HCT116 (cell line): ENCODE measurements at regions not wholly inside any gene's neighbourhood (a gene's known extent, or its start where the extent isn't known, plus 50 kb on each side); places are given as distances from the start of the nearest gene placed in this dataset.

Experiments used
- ATAC-seq: fragments of 200-7000 bp; cut with Tn5 transposase; 2 replicates; pipeline ENCODE4 v1.9.1; 2020; ENCODE audit warnings: mild to moderate bottlenecking, moderate library complexity
- BruUV-seq: library from RNA; stranded (reverse); fragments of 400-500 nt; replicated peaks from 2 replicates; lab custom pipeline; 2021; lab: Mats Ljungman, UMichigan
- CTCF ChIA-PET: fragments of 300-600 bp; sonication (Branson Sonifier 250); formaldehyde crosslinking; loops from one replicate; lab custom pipeline; 2021; ENCODE audit warnings: antibody characterized with exemption; lab: Charles Lee
- POLR2A ChIA-PET: fragments of 300-600, 350-600 bp; sonication (Branson Sonifier 250); formaldehyde crosslinking; loops from one replicate; lab custom pipeline; 2021; ENCODE audit warnings: antibody characterized with exemption; lab: Charles Lee
- RAD21 ChIA-PET, 2 experiments: fragments of 300-600 bp; sonication (Branson Sonifier 250); formaldehyde crosslinking; loops; one replicate each; lab custom pipeline; 2023; ENCODE audit warnings: low total read pairs in 2 of 2; ENCODE audit not compliant: uncharacterized antibody in 2 of 2, unreplicated experiment in 2 of 2, low non-redundant PET in 1 of 2; lab: Charles Lee
- DNase-seq: peaks from one replicate; pipeline ENCODE4 v3.0.0-alpha.2; 2010; ENCODE audit warnings: low read depth, low spot score
- H2AFZ ChIP-seq: fragments of 200-600 bp; shearing (Covaris generic), sonication (generic); 2 replicates; pipeline ENCODE4 v1.6.1; 2017; ENCODE audit warnings: low read depth, mixed run types, mixed read lengths, antibody characterized with exemption, low read length; ENCODE audit not compliant: poor library complexity, severe bottlenecking
- H3K27ac ChIP-seq: 2 replicates; pipeline ENCODE4 v1.5.1; 2012; ENCODE audit warnings: low read depth, low read length
- H3K27me3 ChIP-seq: fragments of 200-600 bp; sonication (generic); 2 replicates; pipeline ENCODE4 v1.6.1; 2016; ENCODE audit warnings: mixed run types, low read length, mixed read lengths; ENCODE audit not compliant: insufficient read depth
- H3K36me3 ChIP-seq, 2 experiments: fragments of 200-500 bp in 1 of 2; fragments of 200-600 bp in 1 of 2; sonication (Bioruptor generic) in 1 of 2; sonication (generic) in 1 of 2; 2 replicates each; pipeline versions ENCODE4 v1.5.1 to v1.6.1; 2014 to 2016; ENCODE audit warnings: low read length in 2 of 2, inconsistent platforms in 1 of 2, mixed read lengths in 1 of 2, mixed run types in 1 of 2; ENCODE audit not compliant: insufficient read depth in 2 of 2, control insufficient read depth in 1 of 2
- H3K4me1 ChIP-seq, 2 experiments: fragments of 200-600 bp in 1 of 2; sonication (generic) in 1 of 2; 2 replicates each; pipeline versions ENCODE4 v1.5.1 to v1.6.1; 2012 to 2017; ENCODE audit warnings: low read length in 2 of 2, inconsistent platforms in 1 of 2, mild to moderate bottlenecking in 1 of 2, mixed read lengths in 1 of 2, mixed run types in 1 of 2, moderate library complexity in 1 of 2; ENCODE audit not compliant: insufficient read depth in 2 of 2, control insufficient read depth in 1 of 2
- H3K4me2 ChIP-seq: fragments of 200-600 bp; sonication (generic); 2 replicates; pipeline ENCODE4 v1.6.1; 2017; ENCODE audit warnings: mixed run types, low read length, mixed read lengths
- H3K4me3 ChIP-seq, 2 experiments: fragments of 200-600 bp in 1 of 2; sonication (generic) in 1 of 2; replicated peaks in 1 of 2; 2 replicates each; pipeline ENCODE4 v1.5.1; 2011 to 2016; ENCODE audit warnings: low read length in 2 of 2, control low read depth in 1 of 2, low read depth in 1 of 2, mild to moderate bottlenecking in 1 of 2, mixed read lengths in 1 of 2, mixed run types in 1 of 2
- H3K79me2 ChIP-seq: fragments of 200-600 bp; sonication (generic); 2 replicates; pipeline ENCODE4 v1.6.1; 2017; ENCODE audit warnings: mild to moderate bottlenecking, mixed run types, low read length, moderate library complexity, mixed read lengths; ENCODE audit not compliant: insufficient read depth
- H3K9ac ChIP-seq: fragments of 200-600 bp; sonication (generic); 2 replicates; pipeline ENCODE4 v1.6.1; 2016; ENCODE audit warnings: low read length, mixed read lengths
- H3K9me2 ChIP-seq: fragments of 200-600 bp; sonication (generic), shearing (Covaris generic); 2 replicates; pipeline ENCODE4 v1.6.1; 2017; ENCODE audit warnings: mixed run types, mild to moderate bottlenecking, moderate library complexity; ENCODE audit not compliant: insufficient read depth
- H3K9me3 ChIP-seq, 2 experiments: fragments of 200-500 bp in 1 of 2; fragments of 200-600 bp in 1 of 2; sonication (Bioruptor generic) in 1 of 2; sonication (generic) in 1 of 2; 2 replicates each; pipeline ENCODE4 v1.6.1; 2014 to 2017; ENCODE audit warnings: low read length in 2 of 2, mixed read lengths in 2 of 2, inconsistent platforms in 1 of 2, low read depth in 1 of 2, mild to moderate bottlenecking in 1 of 2, mixed run types in 1 of 2, moderate library complexity in 1 of 2; ENCODE audit not compliant: control insufficient read depth in 1 of 2, insufficient read depth in 1 of 2
- H4K20me1 ChIP-seq: fragments of 200-600 bp; sonication (generic), shearing (Covaris generic); 2 replicates; pipeline ENCODE4 v1.6.1; 2017; ENCODE audit warnings: mixed run types, mild to moderate bottlenecking, moderate library complexity; ENCODE audit not compliant: insufficient read depth
- ATF3 ChIP-seq: IDR thresholded peaks from 2 replicates; pipeline ENCODE4 v1.6.1; 2012
- CEBPB ChIP-seq: IDR thresholded peaks from 2 replicates; pipeline ENCODE4 v1.6.1; 2012; ENCODE audit warnings: low read depth
- CTCF ChIP-seq, 3 experiments: fragments of 200-600 bp in 1 of 3; sonication (generic) in 1 of 3; IDR thresholded peaks in 2 of 3; conservative IDR thresholded peaks in 1 of 3; 2 replicates each; pipeline ENCODE4 v1.5.1; 2012 to 2017; ENCODE audit warnings: low read depth in 2 of 3, low read length in 2 of 3, antibody characterized with exemption in 1 of 3, borderline replicate concordance in 1 of 3, control low read depth in 1 of 3, mild to moderate bottlenecking in 1 of 3, mixed read lengths in 1 of 3, mixed run types in 1 of 3, moderate library complexity in 1 of 3; ENCODE audit not compliant: insufficient read depth in 1 of 3
- EGR1 ChIP-seq: IDR thresholded peaks from 2 replicates; pipeline ENCODE4 v1.6.1; 2012; ENCODE audit warnings: low read depth
- EZH2 ChIP-seq: fragments of 200-600 bp; sonication (generic); IDR thresholded peaks from 2 replicates; pipeline ENCODE4 v1.6.1; 2017; ENCODE audit warnings: antibody characterized with exemption, mixed run types
- EZH2phosphoT487 ChIP-seq: fragments of 200-600 bp; IDR thresholded peaks from 2 replicates; pipeline ENCODE4 v1.6.1; 2018; ENCODE audit warnings: antibody characterized with exemption, borderline replicate concordance
- FOSL1 ChIP-seq: IDR thresholded peaks from 2 replicates; pipeline ENCODE4 v1.6.1; 2012; ENCODE audit warnings: low read depth
- JUND ChIP-seq: IDR thresholded peaks from 2 replicates; pipeline ENCODE4 v1.6.1; 2012
- MAX ChIP-seq: IDR thresholded peaks from 2 replicates; pipeline ENCODE4 v1.6.1; 2012
- POLR2AphosphoS5 ChIP-seq: IDR thresholded peaks from 2 replicates; pipeline ENCODE4 v1.6.1; 2011; ENCODE audit warnings: mild to moderate bottlenecking, low read depth, low read length, moderate library complexity
- RAD21 ChIP-seq: IDR thresholded peaks from 2 replicates; pipeline ENCODE4 v1.6.1; 2012; ENCODE audit warnings: low read depth, mild to moderate bottlenecking
- REST ChIP-seq: IDR thresholded peaks from 2 replicates; pipeline ENCODE4 v1.6.1; 2012; ENCODE audit warnings: low read depth
- SIN3A ChIP-seq: IDR thresholded peaks from 2 replicates; pipeline ENCODE4 v1.6.1; 2012; ENCODE audit warnings: low read depth
- SP1 ChIP-seq: IDR thresholded peaks from 2 replicates; pipeline ENCODE4 v1.6.1; 2012; ENCODE audit warnings: low read depth
- SRF ChIP-seq: IDR thresholded peaks from 2 replicates; pipeline ENCODE4 v1.6.1; 2012; ENCODE audit warnings: low read depth
- TCF7L2 ChIP-seq: IDR thresholded peaks from 2 replicates; pipeline ENCODE4 v1.7.0; 2011; ENCODE audit warnings: borderline replicate concordance, inconsistent platforms; ENCODE audit not compliant: insufficient read depth, insufficient read length; ENCODE audit errors: extremely low read depth
- YY1 ChIP-seq: IDR thresholded peaks from 2 replicates; pipeline ENCODE4 v1.6.1; 2011; ENCODE audit warnings: low read length, low read depth, moderate library complexity, mild to moderate bottlenecking; ENCODE audit not compliant: insufficient replicate concordance; ENCODE audit errors: extremely low read depth
- ZFX ChIP-seq: fragments of 450-650 bp; IDR thresholded peaks from 2 replicates; pipeline ENCODE4 v1.6.1; 2017
- ZNF274 ChIP-seq: fragments of 200-500 bp; sonication (Bioruptor generic); IDR thresholded peaks from 2 replicates; pipeline ENCODE4 v1.6.1; 2014; ENCODE audit warnings: mild to moderate bottlenecking, low read depth, low read length, inconsistent platforms
- intact Hi-C: fragments of 100-400 bp; cut with micrococcal nuclease; formaldehyde crosslinking; loops from 2 replicates; pipeline ENCODE4 v1.10.0; 2022

- RAD21 ChIA-PET: no interaction called here
- H3K9me2 ChIP-seq: no peaks in the 10 kb centered on the region
- no peaks in the 10 kb centered on the region for H3K79me2 ChIP-seq
- CTCF ChIA-PET: no interaction called here
- H3K27me3 ChIP-seq: no peaks in the 10 kb centered on the region
- no peak for DNase-seq
- H3K27ac ChIP-seq: no peak overlapping the region
- H3K9me3 ChIP-seq: no peaks in the 10 kb centered on the region
- H3K4me3 ChIP-seq: no peak overlapping the region
- ATAC-seq: no peak
- no peak overlapping the region for H2AFZ ChIP-seq
- H3K4me2 ChIP-seq: no peak overlapping the region
- no peaks in the 10 kb centered on the region for H4K20me1 ChIP-seq
- intact Hi-C loops: no loop called here
- H3K36me3 ChIP-seq: no peaks in the 10 kb centered on the region
- POLR2A ChIA-PET: no interaction called here
- peaks cover 4 to 28% of the 10 kb centered on the region in 2 experiments; a peak in 3 of 4 replicates for H3K4me1 ChIP-seq
- BruUV-seq: no TSS peak
- H3K9ac ChIP-seq: no peak overlapping the region
- TF ChIP-seq CTCF (IDR thresholded peaks at IDR 0.05 in 2 of 3, conservative IDR thresholded peaks at IDR 0.05 in 1 of 3; ENCODE audit: borderline replicate concordance in 1 of 3, insufficient read depth in 1 of 3, low read depth in 2 of 3, low read length in 2 of 3) (no peak), RAD21 (no peak), REST (no peak), ATF3 (no peak), EZH2 (no peak), SRF (no peak), EGR1 (no peak), ZNF274 (no peak), SIN3A (no peak), JUND (no peak), MAX (no peak), FOSL1 (no peak), SP1 (no peak), CEBPB (no peak), EZH2phosphoT487 (no peak), POLR2AphosphoS5 (no peak), YY1 (no peak), TCF7L2 (no peak), ZFX (no peak)
Observed at GRCh38 chr6:105593805-105594671, 191.2 kb upstream of the PREP start.
